OCI-LY1 (cell line): ENCODE measurements at regions not wholly inside any gene's neighbourhood (a gene's known extent, or its start where the extent isn't known, plus 50 kb on each side); places are given as distances from the start of the nearest gene placed in this dataset.
"Not testable (repeated sequence)": the region's sequence is repeated elsewhere in the genome, so short reads cannot be mapped to it uniquely, and the experiment has no call there.

ENCODE experiments used
- H2AFZ ChIP-seq: fragments of 200-600 bp; sonication (generic), shearing (Covaris generic); 2 replicates; pipeline ENCODE4 v1.6.0; 2014; ENCODE audit warnings: antibody characterized with exemption, mild to moderate bottlenecking, low read length
- H3F3A ChIP-seq: fragments of 200-600 bp; sonication (generic), shearing (Covaris generic); 2 replicates; pipeline ENCODE4 v1.6.0; 2014; ENCODE audit warnings: mild to moderate bottlenecking, antibody characterized with exemption, low read length, moderate library complexity; ENCODE audit not compliant: insufficient read depth
- H3K27ac ChIP-seq: fragments of 200-600 bp; sonication (generic); 2 replicates; pipeline ENCODE4 v1.5.1; 2014; ENCODE audit warnings: low read length, mixed run types, mild to moderate bottlenecking, low read depth; ENCODE audit not compliant: poor library complexity, severe bottlenecking
- H3K27me3 ChIP-seq: fragments of 200-600 bp; sonication (generic); 2 replicates; pipeline ENCODE4 v1.6.0; 2014; ENCODE audit warnings: antibody characterized with exemption, mild to moderate bottlenecking, low read length, moderate library complexity; ENCODE audit not compliant: insufficient read depth
- H3K36me3 ChIP-seq: fragments of 200-600 bp; sonication (generic); 2 replicates; pipeline ENCODE4 v1.6.1; 2014; ENCODE audit warnings: mild to moderate bottlenecking, antibody characterized with exemption, low read length, moderate library complexity, mixed read lengths; ENCODE audit not compliant: insufficient read depth
- H3K4me1 ChIP-seq: fragments of 200-600 bp; sonication (generic); 2 replicates; pipeline ENCODE4 v1.5.1; 2014; ENCODE audit warnings: mild to moderate bottlenecking, low read length, moderate library complexity; ENCODE audit not compliant: insufficient read depth, severe bottlenecking
- H3K4me2 ChIP-seq: fragments of 200-600 bp; sonication (generic), shearing (Covaris generic); 2 replicates; pipeline ENCODE4 v1.6.1; 2014; ENCODE audit warnings: low read length
- H3K4me3 ChIP-seq: fragments of 200-600 bp; sonication (generic); 2 replicates; pipeline ENCODE4 v1.5.1; 2014; ENCODE audit warnings: low read length, low read depth, mild to moderate bottlenecking, mixed read lengths; ENCODE audit not compliant: poor library complexity, severe bottlenecking
- H3K79me2 ChIP-seq: fragments of 200-600 bp; shearing (Covaris generic); 2 replicates; pipeline ENCODE4 v1.6.1; 2016; ENCODE audit warnings: mixed run types, low read length, mixed read lengths; ENCODE audit not compliant: insufficient read depth
- H3K9ac ChIP-seq: fragments of 200-600 bp; sonication (generic), shearing (Covaris generic); 2 replicates; pipeline ENCODE4 v1.6.1; 2014; ENCODE audit warnings: mild to moderate bottlenecking, low read length, mixed read lengths
- H3K9me2 ChIP-seq: fragments of 200-600 bp; sonication (generic), shearing (Covaris generic); 2 replicates; pipeline ENCODE4 v1.6.1; 2014; ENCODE audit warnings: low read depth, mild to moderate bottlenecking, low read length, mixed read lengths
- H3K9me3 ChIP-seq: fragments of 200-600 bp; shearing (Covaris generic); 2 replicates; pipeline ENCODE4 v1.6.1; 2014; ENCODE audit warnings: low read length, mixed read lengths
- H4K20me1 ChIP-seq: fragments of 200-600 bp; sonication (generic), shearing (Covaris generic); 2 replicates; pipeline ENCODE4 v1.6.0; 2016; ENCODE audit warnings: mild to moderate bottlenecking, low read length; ENCODE audit not compliant: insufficient read depth
- EZH2 ChIP-seq: fragments of 200-600 bp; sonication (generic), shearing (Covaris generic); IDR thresholded peaks from 2 replicates; pipeline ENCODE4 v1.8.0; 2017; ENCODE audit warnings: borderline replicate concordance, mixed run types, mild to moderate bottlenecking, antibody characterized with exemption, low read length, moderate library complexity, mixed read lengths
- TF ChIP-seq, protein P1 (sequence below): fragments of 200-600 bp; sonication (generic), shearing (Covaris generic); IDR thresholded peaks from 2 replicates; pipeline ENCODE4 v1.5.1; 2017; ENCODE audit warnings: mild to moderate bottlenecking, antibody characterized with exemption, low read length, moderate library complexity, mixed read lengths

DNA sequence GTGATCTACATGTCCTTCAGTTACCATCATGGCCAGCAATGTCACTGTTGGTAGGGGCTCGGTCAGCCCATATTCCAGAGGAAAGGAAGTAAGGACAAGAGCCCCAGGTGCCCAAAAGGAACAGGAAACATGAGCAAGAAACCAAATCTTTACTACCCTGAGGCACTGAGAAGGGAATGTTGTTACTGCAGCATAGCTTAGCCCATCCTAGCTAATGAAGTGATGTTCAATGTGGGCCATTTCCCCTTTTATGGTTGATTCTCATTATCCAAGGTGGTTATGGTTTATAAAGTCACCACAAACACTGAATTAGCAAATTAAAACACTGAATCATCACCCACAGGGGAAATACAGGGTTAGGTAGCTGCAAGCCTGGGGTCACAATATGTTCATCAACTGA lies 88.4 kb upstream of the C10orf90 start:
- no peaks in the 10 kb centered on the region for H3K9me2 ChIP-seq
- no peak overlapping the region for H2AFZ ChIP-seq
- H4K20me1 ChIP-seq, result no peaks in the 10 kb centered on the region
- H3K9ac ChIP-seq, result no peak overlapping the region
- H3K4me2 ChIP-seq, result no peak overlapping the region
- no peaks in the 10 kb centered on the region for H3F3A ChIP-seq
- no peak overlapping the region for H3K27ac ChIP-seq
- H3K4me1 ChIP-seq, result no peaks in the 10 kb centered on the region
- H3K4me3 ChIP-seq, result no peak overlapping the region
- no peaks in the 10 kb centered on the region for H3K36me3 ChIP-seq
- H3K9me3 ChIP-seq, result no peaks in the 10 kb centered on the region
- no peaks in the 10 kb centered on the region for H3K27me3 ChIP-seq
- no peaks in the 10 kb centered on the region for H3K79me2 ChIP-seq
- TF ChIP-seq EZH2, result no peak
- TF ChIP-seq, protein P1, sequence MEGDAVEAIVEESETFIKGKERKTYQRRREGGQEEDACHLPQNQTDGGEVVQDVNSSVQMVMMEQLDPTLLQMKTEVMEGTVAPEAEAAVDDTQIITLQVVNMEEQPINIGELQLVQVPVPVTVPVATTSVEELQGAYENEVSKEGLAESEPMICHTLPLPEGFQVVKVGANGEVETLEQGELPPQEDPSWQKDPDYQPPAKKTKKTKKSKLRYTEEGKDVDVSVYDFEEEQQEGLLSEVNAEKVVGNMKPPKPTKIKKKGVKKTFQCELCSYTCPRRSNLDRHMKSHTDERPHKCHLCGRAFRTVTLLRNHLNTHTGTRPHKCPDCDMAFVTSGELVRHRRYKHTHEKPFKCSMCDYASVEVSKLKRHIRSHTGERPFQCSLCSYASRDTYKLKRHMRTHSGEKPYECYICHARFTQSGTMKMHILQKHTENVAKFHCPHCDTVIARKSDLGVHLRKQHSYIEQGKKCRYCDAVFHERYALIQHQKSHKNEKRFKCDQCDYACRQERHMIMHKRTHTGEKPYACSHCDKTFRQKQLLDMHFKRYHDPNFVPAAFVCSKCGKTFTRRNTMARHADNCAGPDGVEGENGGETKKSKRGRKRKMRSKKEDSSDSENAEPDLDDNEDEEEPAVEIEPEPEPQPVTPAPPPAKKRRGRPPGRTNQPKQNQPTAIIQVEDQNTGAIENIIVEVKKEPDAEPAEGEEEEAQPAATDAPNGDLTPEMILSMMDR, result no peak

DNA sequence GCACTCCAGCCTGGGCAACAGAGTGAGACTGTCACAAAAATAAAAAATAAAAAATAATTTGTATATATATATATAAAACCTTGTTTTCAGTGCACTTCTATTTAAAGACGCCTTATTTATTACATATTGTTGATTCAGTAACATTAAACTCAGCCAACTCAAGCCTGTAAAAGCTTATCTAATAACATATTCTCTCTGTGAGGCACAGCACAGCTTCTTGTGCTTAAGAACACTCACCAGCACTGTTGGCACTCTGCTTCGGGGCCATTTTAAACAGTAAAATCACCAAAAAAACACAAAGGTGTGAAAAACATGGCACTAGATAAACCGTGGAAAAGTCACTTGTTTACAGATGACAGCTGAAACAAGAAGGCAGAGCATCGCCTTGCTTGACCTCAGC lies 89.0 kb upstream of the C10orf90 start:
- Histone ChIP-seq H3K27ac (no peak overlapping the region), H3K9me2 (no peaks in the 10 kb centered on the region)

DNA sequence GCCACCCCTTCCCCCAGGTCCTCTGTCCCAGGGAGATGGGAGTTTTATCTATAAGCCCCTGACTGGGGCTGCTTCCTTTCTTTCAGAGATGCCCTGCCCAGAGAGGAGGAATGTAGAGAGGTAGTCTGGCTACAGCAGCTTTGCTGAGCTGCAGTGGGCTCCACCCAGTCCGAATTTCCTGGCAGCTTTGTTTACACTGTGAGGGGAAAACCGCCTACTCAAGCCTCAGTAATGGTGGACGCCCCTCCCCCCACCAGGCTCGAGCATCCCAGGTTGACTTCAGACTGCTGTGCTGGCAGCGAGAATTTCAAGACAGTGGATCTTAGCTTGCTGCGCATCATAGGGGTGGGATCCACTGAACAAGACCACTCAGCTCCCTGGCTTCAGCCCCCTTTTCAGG lies 96.2 kb upstream of the C10orf90 start:
- H4K20me1 ChIP-seq, H3K9me3 ChIP-seq, H3K9me2 ChIP-seq, H3K27ac ChIP-seq, H3K4me2 ChIP-seq, H3F3A ChIP-seq, H3K4me1 ChIP-seq, H2AFZ ChIP-seq, H3K79me2 ChIP-seq, H3K4me3 ChIP-seq, H3K9ac ChIP-seq, H3K27me3 ChIP-seq, H3K36me3 ChIP-seq: not testable (repeated sequence)

More for the DNA sequence above, 89.0 kb upstream of the C10orf90 start:
- TF ChIP-seq, protein P1, result no peak
- no peak for TF ChIP-seq EZH2
- no peaks in the 10 kb centered on the region for H3K9me3 ChIP-seq
- H3K4me3 ChIP-seq, result no peak overlapping the region
- no peak overlapping the region for H3K4me2 ChIP-seq
- no peaks in the 10 kb centered on the region for H4K20me1 ChIP-seq
- H3K36me3 ChIP-seq, result no peaks in the 10 kb centered on the region
- no peaks in the 10 kb centered on the region for H3K27me3 ChIP-seq
- no peaks in the 10 kb centered on the region for H3K4me1 ChIP-seq
- no peaks in the 10 kb centered on the region for H3F3A ChIP-seq
- H3K9ac ChIP-seq, result no peak overlapping the region
- H3K79me2 ChIP-seq, result no peaks in the 10 kb centered on the region
- H2AFZ ChIP-seq, result no peak overlapping the region

DNA sequence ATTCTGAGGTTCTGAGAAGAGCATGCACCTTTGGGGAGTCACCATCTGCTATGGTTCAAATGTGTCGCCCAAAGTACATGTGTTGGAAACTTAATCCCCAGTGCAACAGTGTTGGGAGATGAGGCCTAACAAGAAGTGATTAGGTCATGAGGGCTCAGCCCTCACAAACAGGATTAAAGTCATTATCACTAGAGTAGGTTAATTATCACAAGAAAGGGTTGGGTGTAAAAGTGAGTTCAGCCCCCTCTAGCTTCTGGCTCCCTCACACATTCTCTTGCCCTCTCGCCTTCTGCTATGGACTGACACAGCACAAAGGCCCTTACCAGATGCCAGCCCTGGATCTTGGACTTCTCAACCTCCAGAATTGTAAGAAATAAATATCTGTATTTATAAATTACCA lies 100.3 kb upstream of the C10orf90 start:
- Histone ChIP-seq H3K79me2 (no peaks in the 10 kb centered on the region), H3K4me1 (no peaks in the 10 kb centered on the region), H3K9me3 (no peaks in the 10 kb centered on the region), H3K9ac (no peak overlapping the region), H2AFZ (no peak overlapping the region), H3K9me2 (no peaks in the 10 kb centered on the region), H3K4me2 (no peak overlapping the region), H3F3A (no peaks in the 10 kb centered on the region), H3K36me3 (no peaks in the 10 kb centered on the region), H4K20me1 (no peaks in the 10 kb centered on the region), H3K4me3 (no peak overlapping the region), H3K27me3 (no peaks in the 10 kb centered on the region), H3K27ac (no peak overlapping the region)
- TF ChIP-seq, protein P1, result no peak
- TF ChIP-seq EZH2, result no peak
